GM18951 (cell line): ENCODE measurements at regions not wholly inside any gene's neighbourhood (a gene's known extent, or its start where the extent isn't known, plus 50 kb on each side); places are given as distances from the start of the nearest gene placed in this dataset.

Source experiments
- POLR2A ChIP-seq: IDR thresholded peaks from 4 replicates; pipeline ENCODE4 v1.6.1; 2011; ENCODE audit warnings: mild to moderate bottlenecking; ENCODE audit not compliant: insufficient read length, insufficient read depth; ENCODE audit errors: extremely low read depth
- in situ Hi-C: fragments of 300-500 bp; cut with MboI; formaldehyde crosslinking; loops from one replicate; pipeline ENCODE4 v1.12.0; 2022; ENCODE audit warnings: low sequenced_read_pairs, mixed read lengths, inconsistent platforms; ENCODE audit not compliant: unreplicated experiment

DNA sequence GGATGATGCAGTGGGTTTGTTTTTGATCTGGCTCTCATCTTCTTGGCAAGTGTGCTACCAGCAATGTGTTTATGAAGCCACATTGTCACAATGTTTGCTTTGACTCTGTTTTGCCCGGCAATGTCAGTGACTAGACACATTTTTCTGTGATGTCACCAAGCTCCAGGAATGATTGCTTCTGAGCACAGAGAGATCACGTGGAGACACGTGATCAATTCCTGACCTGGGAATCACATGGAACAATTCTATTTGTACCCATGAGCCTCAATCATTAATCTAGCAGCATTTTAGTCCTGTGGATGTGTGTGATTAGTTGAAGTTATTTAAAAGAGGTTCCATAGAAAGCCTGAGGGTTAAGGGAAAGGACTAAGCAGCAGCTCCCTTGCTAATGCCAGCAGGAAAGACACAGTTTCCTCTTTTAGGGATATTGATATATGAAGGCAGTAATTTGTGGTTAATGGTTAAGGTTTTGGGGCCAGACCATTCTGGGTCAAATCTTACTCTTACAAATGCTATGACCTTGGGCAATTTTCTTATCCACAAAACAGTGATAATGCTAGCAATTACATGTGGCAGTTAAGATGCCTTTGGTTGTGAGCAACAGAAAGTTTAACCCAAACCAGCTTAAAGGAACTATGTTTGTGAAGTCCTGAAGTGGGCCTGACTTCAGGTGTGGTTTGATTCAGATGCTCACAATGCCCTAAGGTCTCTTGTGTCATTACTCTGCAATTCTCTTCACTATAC, 59.0 kb downstream of the FASLG start:
- in situ Hi-C loops = loop anchor here (10.0 to 25.0 kb wide), 3 partner anchors 106 to 731 kb away; no protein-coding TSS in a partner anchor
- no peak for TF ChIP-seq POLR2A

DNA sequence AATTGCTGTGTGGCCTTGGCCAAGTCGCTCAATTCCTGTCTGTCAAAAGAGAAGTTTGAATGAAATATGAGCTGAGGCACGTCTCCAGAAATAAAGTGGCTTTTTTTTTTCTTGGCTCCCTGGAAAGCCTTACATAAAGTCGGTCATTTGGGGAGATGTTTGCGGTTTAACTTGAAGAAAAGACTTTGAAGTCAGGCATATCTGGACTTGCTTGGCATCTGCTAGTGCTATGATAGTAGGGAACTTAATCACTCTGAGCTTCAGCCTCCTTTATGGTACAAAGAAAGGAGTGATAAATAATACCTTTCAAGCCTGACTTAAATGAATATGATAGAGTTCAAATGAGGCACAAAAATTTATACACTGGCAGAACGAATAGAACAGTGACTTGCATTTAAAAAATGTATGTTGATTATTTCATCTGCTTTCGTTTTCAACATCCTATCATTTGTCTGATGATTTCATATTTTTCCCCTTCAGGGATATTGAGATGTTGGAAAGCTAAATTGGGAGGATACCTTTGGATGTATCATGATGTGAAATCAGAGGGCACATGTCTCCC, 60.2 kb downstream of the FASLG start:
- in situ Hi-C loops = loop anchor here (10.0 to 25.0 kb wide), 3 partner anchors 107 to 732 kb away; no protein-coding TSS in a partner anchor
- TF ChIP-seq POLR2A = no peak

GRCh38 chr1:172719694-172720138, 60.8 kb downstream of the FASLG start:
- in situ Hi-C loops = loop anchor here (10.0 to 25.0 kb wide), 3 partner anchors 107 to 732 kb away; no protein-coding TSS in a partner anchor
- no peak for TF ChIP-seq POLR2A

DNA sequence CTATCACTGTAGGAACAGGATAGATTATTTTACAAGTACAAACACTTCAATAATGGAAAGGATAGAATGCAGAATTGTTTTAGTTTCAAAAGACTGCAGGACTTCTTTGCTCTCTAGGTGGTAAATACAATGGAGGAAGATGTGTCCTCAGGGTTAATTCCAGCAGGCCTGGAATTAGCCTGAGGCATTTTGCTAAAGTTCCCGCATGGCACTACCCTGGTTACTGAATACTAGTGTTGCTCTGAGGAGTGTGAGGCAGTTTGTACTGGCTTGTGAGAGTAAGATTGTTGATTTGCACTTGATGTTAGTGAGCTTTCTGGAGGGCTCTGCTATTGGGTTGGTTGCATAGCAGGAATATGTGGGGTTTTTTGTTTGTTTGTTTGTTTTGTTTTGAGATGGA, 61.4 kb downstream of the FASLG start:
- in situ Hi-C loops = loop anchor here (25.0 kb wide), 2 partner anchors 108 to 733 kb away; no protein-coding TSS in a partner anchor

DNA sequence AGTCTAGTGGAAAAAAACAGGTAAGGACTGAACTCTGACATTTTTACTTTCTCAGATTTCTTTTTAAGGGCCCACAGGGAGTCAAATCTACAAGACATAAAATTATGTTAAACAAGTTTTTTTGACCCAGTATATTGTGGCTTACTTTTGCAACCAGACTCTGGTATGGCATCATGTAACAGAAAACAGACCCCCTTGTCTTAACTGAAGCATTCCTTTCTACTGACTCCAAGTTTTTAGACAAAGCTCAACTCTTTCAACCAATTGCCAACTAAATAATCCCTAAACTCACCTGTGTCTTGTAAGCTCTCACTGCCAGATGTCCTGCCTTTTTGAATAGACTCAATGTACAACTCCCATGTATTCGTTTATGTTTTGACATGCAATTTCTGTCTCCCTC, 64.3 kb downstream of the FASLG start:
- TF ChIP-seq POLR2A = no peak
- in situ Hi-C loops = loop anchor here (25.0 kb wide), 2 partner anchors 111 to 736 kb away; no protein-coding TSS in a partner anchor

More for the DNA sequence above, 61.4 kb downstream of the FASLG start:
- TF ChIP-seq POLR2A = no peak

- TF ChIP-seq POLR2A = no peak
- in situ Hi-C loops = loop anchor here (25.0 kb wide), 2 partner anchors 112 to 737 kb away; no protein-coding TSS in a partner anchor
These were observed 65.3 kb downstream of the FASLG start for GRCh38 chr1:172724232-172724631.

GRCh38 chr1:172724765-172725613, 66.1 kb downstream of the FASLG start:
- TF ChIP-seq POLR2A = no peak
- in situ Hi-C loops = loop anchor here (25.0 kb wide), 4 partner anchors 113 to 2012 kb away; no protein-coding TSS in a partner anchor

GRCh38 chr1:172726740-172727139, 67.8 kb downstream of the FASLG start:
- no peak for TF ChIP-seq POLR2A
- in situ Hi-C loops = loop anchor here (25.0 kb wide), 2 partner anchors 1061 to 2011 kb away; no protein-coding TSS in a partner anchor

GRCh38 chr1:172727275-172727857, 68.5 kb downstream of the FASLG start:
- TF ChIP-seq POLR2A = no peak
- in situ Hi-C loops = loop anchor here (25.0 kb wide), 2 partner anchors 1060 to 2010 kb away; no protein-coding TSS in a partner anchor

- no peak for TF ChIP-seq POLR2A
- in situ Hi-C loops = loop anchor here (25.0 kb wide), 2 partner anchors 1059 to 2009 kb away; no protein-coding TSS in a partner anchor
These were observed 69.2 kb downstream of the FASLG start for GRCh38 chr1:172727956-172728603.

GRCh38 chr1:172728705-172729104, 69.8 kb downstream of the FASLG start:
- in situ Hi-C loops = loop anchor here (25.0 kb wide), 2 partner anchors 1059 to 2009 kb away; no protein-coding TSS in a partner anchor

- in situ Hi-C loops = loop anchor here (25.0 kb wide), 2 partner anchors 1055 to 2005 kb away; no protein-coding TSS in a partner anchor
- no peak for TF ChIP-seq POLR2A
These were observed 73.5 kb downstream of the FASLG start for GRCh38 chr1:172732427-172732826.
